Prostate gland (tissue), 2 donors: ENCODE measurements at regions not wholly inside any gene's neighbourhood (a gene's known extent, or its start where the extent isn't known, plus 50 kb on each side); places are given as distances from the start of the nearest gene placed in this dataset.

Source experiments
- DNase-seq: peaks from one replicate; pipeline ENCODE4 v3.0.0-alpha.2; 2019; ENCODE audit warnings: low spot score
- H3K27ac ChIP-seq, 2 donors: fragments of 200-600 bp; sonication (generic); 2 replicates each; pipeline ENCODE4 v1.5.1; 2017 to 2019
- H3K27me3 ChIP-seq: fragments of 200-600 bp; sonication (generic); replicated peaks from 2 replicates; pipeline ENCODE4 v1.5.1; 2019; ENCODE audit not compliant: insufficient read depth
- H3K36me3 ChIP-seq, 2 donors: fragments of 200-600 bp; sonication (generic); 1 replicate in 1 of 2; 2 replicates in 1 of 2; pipeline versions ENCODE4 v1.5.1 to v1.8.1; 2017 to 2019
- H3K4me1 ChIP-seq: fragments of 200-600 bp; sonication (generic); replicated peaks from 2 replicates; pipeline ENCODE4 v1.5.1; 2019
- H3K4me3 ChIP-seq, 2 donors: fragments of 200-600 bp; sonication (generic); 2 replicates each; pipeline ENCODE4 v1.5.1; 2017 to 2019
- H3K9me3 ChIP-seq: fragments of 200-600 bp; sonication (generic); 2 replicates; pipeline ENCODE4 v1.5.1; 2017
- POLR2A ChIP-seq: fragments of 450-650 bp; IDR thresholded peaks from one replicate; pipeline ENCODE4 v1.6.1; 2016; ENCODE audit warnings: antibody characterized with exemption, mild to moderate bottlenecking
- POLR2AphosphoS5 ChIP-seq: sonication (generic); formaldehyde crosslinking; IDR thresholded peaks from one replicate; pipeline ENCODE4 v1.6.1; 2017; ENCODE audit warnings: antibody characterized with exemption
- WGBS: methylation state at CpG from one replicate; pipeline ENCODE4 v1.1.5; 2018; 5-methylcytosine and 5-hydroxymethylcytosine counted together
- intact Hi-C: fragments of 100-400 bp; cut with DNase I; formaldehyde crosslinking; loops from one replicate; pipeline ENCODE4 v1.14.2; 2022
- TF ChIP-seq, protein P1 (sequence below), 4 experiments: fragments of 200-600 bp in 2 of 4; fragments of 450-650 bp in 2 of 4; sonication (generic) in 2 of 4; IDR thresholded peaks; 1 replicate in 3 of 4; 2 replicates in 1 of 4; pipeline ENCODE4 v1.5.1; 2016 to 2019; ENCODE audit warnings: antibody characterized with exemption in 4 of 4, mild to moderate bottlenecking in 2 of 4, moderate library complexity in 2 of 4

DNA sequence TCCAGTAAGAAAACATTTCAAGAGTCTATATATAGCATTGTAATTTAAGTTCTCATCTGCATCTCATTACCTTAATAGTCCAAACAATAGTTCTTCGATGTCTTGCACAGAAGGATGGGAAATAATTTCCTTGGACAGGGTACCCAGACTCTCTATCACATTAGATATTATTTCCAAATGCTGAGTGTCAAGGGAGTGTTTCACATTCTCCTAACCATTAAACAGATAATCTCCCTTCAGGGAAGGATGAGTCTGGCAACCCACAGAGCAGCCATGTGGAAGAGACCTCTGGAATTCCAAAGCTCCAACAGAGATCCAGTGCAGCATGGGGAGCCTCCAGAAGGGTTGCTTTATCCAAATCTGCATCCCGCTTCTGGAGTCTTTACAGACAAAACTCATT lies 89.6 kb downstream of the FZD1 start:
- H3K4me3 ChIP-seq = no peak overlapping the region
- H3K4me1 ChIP-seq = no peaks in the 10 kb centered on the region
- TF ChIP-seq, protein P1, sequence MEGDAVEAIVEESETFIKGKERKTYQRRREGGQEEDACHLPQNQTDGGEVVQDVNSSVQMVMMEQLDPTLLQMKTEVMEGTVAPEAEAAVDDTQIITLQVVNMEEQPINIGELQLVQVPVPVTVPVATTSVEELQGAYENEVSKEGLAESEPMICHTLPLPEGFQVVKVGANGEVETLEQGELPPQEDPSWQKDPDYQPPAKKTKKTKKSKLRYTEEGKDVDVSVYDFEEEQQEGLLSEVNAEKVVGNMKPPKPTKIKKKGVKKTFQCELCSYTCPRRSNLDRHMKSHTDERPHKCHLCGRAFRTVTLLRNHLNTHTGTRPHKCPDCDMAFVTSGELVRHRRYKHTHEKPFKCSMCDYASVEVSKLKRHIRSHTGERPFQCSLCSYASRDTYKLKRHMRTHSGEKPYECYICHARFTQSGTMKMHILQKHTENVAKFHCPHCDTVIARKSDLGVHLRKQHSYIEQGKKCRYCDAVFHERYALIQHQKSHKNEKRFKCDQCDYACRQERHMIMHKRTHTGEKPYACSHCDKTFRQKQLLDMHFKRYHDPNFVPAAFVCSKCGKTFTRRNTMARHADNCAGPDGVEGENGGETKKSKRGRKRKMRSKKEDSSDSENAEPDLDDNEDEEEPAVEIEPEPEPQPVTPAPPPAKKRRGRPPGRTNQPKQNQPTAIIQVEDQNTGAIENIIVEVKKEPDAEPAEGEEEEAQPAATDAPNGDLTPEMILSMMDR (IDR thresholded peaks at IDR 0.05) = no peak
- TF ChIP-seq POLR2A = no peak
- TF ChIP-seq POLR2AphosphoS5 = no peak
- DNase-seq = no peak
- WGBS = 73% methylated on average over 2 of the region's 2 CpGs
- no peaks in the 10 kb centered on the region for H3K9me3 ChIP-seq
- no peaks in the 10 kb centered on the region for H3K27me3 ChIP-seq
- no peak overlapping the region for H3K27ac ChIP-seq
- no peaks in the 10 kb centered on the region for H3K36me3 ChIP-seq
- intact Hi-C loops = no loop called here

DNA sequence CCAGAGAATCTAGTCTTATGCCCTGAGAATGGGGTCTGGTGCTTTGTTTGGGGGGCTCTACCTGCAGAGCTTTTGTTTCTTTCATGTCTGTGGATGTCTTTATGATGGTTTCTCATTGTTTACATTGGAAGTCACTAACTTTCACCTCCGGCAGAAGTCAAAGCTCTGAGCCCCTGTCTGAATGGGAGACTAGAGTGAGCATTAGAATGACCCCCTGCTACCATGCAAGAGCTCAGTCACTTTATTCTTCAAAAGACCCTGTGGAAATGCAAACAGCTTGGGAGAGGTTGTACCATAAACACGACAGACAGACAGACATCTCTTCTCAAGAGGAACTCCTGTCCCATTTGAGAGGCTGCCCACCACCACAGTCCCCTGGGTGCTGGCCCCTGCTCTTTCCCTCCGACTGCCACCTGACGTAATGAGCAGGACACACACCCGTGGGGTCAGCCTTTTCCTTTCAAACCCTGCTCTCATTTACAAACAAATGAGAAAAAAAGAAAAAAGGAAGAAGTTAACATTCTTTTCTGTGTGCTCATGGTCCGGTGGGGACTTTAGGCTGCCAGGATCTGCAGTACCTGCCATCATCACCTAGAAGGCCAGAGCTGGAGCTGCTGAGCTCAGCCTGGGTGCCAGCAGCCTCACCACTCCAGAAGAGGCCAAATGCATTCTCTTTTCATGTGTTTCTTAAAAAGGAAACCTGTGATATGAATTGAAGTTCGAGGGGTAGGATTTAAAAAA lies 91.6 kb downstream of the FZD1 start:
- 63% methylated on average over 7 of the region's 7 CpGs for WGBS
- intact Hi-C loops = no loop called here
- DNase-seq = no peak

DNA sequence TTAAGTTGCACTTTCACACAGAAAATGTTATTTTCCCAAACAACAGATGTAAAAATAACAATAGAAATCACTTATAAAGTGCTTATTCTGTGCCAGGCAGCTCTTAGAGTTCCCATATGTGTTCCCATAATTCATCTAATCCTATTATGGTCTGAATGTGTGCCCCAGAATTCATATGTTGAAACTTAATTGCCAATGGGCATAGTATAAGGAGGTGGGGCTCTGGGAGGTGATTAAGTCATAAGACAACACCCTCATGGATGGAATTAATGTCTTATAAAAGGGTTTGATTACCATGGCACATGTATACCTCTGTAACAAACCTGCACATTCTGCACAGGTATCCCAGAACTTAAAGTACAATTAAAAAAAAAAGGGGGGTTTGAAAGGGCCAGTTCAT lies 92.7 kb downstream of the FZD1 start:
- no peak for DNase-seq
- Histone ChIP-seq H3K36me3 (no peaks in the 10 kb centered on the region), H3K9me3 (no peaks in the 10 kb centered on the region), H3K27me3 (no peaks in the 10 kb centered on the region), H3K27ac (peak overlapping the region in 1 of 2 donors; percentile 7), H3K4me1 (no peaks in the 10 kb centered on the region), H3K4me3 (no peak overlapping the region)
- intact Hi-C loops = no loop called here
- TF ChIP-seq, protein P1 (IDR thresholded peaks at IDR 0.05) = no peak
- TF ChIP-seq POLR2AphosphoS5 (no peak), POLR2A (no peak)

More for the DNA sequence above, 91.6 kb downstream of the FZD1 start:
- no peaks in the 10 kb centered on the region for H3K27me3 ChIP-seq
- no peaks in the 10 kb centered on the region for H3K36me3 ChIP-seq
- H3K4me3 ChIP-seq = no peak overlapping the region
- no peak for TF ChIP-seq POLR2A
- TF ChIP-seq POLR2AphosphoS5 = no peak
- TF ChIP-seq, protein P1 (IDR thresholded peaks at IDR 0.05) = no peak
- H3K4me1 ChIP-seq = no peaks in the 10 kb centered on the region
- H3K27ac ChIP-seq = no peak overlapping the region
- H3K9me3 ChIP-seq = no peaks in the 10 kb centered on the region

DNA sequence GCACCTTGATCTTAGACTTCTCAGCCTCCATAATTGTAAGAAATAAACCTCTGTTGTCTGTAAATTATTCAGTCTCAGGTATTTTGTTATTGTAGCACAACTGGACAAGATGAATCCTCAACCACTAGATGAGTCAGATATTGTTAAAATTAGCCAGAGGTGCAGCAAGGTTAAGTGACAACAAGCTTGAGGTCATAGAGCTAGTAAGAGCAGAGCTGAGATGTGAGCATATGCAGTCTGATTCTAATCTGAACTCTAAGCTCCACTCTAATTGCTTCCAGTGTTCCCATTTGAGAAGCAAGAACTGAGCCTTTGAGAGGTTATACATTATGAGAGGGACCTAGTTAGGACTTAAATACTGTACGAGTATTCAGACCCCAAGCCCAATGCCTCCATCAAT lies 93.1 kb downstream of the FZD1 start:
- H3K27me3 ChIP-seq = no peaks in the 10 kb centered on the region
- H3K27ac ChIP-seq = peak overlapping the region; percentile 7 to 21
- DNase-seq = no peak
- WGBS = 34% methylated on average over 1 of the region's 1 CpG
- intact Hi-C loops = no loop called here
- H3K9me3 ChIP-seq = no peaks in the 10 kb centered on the region
- H3K4me1 ChIP-seq = no peaks in the 10 kb centered on the region
- TF ChIP-seq POLR2AphosphoS5 (no peak), POLR2A (no peak)
- TF ChIP-seq, protein P1 (IDR thresholded peaks at IDR 0.05) = no peak
- H3K4me3 ChIP-seq = no peak overlapping the region
- no peaks in the 10 kb centered on the region for H3K36me3 ChIP-seq

DNA sequence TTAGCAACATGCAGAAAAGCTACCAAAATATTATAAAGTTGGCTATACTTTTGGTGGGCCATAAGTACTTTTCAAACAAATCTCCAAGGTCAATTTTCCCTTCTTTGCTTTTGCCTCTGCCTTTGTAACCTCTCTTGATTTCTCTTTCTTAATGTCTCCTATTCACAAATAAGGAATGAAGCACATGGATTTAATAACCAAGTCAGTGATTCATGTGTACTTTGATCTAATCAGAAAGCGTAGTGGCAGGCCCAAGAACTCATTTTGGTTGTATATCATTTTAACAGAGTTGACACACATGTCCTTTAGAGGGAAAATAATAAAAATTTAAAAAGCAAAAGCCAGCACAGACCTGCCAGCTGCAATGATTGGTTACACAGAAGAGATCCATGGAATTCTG lies 93.7 kb downstream of the FZD1 start:
- no peaks in the 10 kb centered on the region for H3K36me3 ChIP-seq
- peak overlapping the region; percentile 7 to 21 for H3K27ac ChIP-seq
- H3K27me3 ChIP-seq = no peaks in the 10 kb centered on the region
- no peaks in the 10 kb centered on the region for H3K9me3 ChIP-seq
- peak; percentile 39 for DNase-seq
- no peaks in the 10 kb centered on the region for H3K4me1 ChIP-seq
- no peak overlapping the region for H3K4me3 ChIP-seq
- 10% methylated on average over 1 of the region's 1 CpG for WGBS
- intact Hi-C loops = no loop called here
- TF ChIP-seq, protein P1 (IDR thresholded peaks at IDR 0.05) = peak in 1 of 4 experiments; percentile 8
- TF ChIP-seq POLR2A (no peak), POLR2AphosphoS5 (peak; percentile 82)
